GM19438 (cell line): ENCODE measurements at regions not wholly inside any gene's neighbourhood (a gene's known extent, or its start where the extent isn't known, plus 50 kb on each side); places are given as distances from the start of the nearest gene placed in this dataset.

Experiments used
- ATAC-seq: cut with Tn5 transposase; IDR thresholded peaks from one replicate; pipeline ENCODE4 v1.9.1; 2021; ENCODE audit warnings: low read depth; ENCODE audit not compliant: unreplicated experiment

DNA sequence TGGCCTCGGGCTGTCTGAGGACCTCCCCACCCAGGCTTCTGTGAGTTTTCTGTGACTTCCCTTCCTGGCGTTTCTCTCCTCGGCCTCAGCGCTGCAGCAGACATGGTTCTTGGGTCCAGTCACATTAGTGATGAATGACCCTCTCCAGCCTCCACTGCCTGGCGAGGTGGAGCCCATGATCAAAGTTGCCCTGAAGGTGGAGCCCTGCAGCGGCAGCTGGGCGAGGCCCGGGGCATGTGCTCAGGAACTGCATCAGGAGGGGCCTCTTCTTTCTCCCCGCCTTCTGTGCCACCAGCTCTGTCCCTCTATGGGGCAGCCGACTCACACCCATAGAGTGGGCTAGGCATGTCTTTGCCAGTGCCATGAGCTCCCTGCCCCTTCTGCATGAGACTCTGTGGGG, 1079.7 kb downstream of the TBC1D22A start:
- ATAC-seq: no peak

DNA sequence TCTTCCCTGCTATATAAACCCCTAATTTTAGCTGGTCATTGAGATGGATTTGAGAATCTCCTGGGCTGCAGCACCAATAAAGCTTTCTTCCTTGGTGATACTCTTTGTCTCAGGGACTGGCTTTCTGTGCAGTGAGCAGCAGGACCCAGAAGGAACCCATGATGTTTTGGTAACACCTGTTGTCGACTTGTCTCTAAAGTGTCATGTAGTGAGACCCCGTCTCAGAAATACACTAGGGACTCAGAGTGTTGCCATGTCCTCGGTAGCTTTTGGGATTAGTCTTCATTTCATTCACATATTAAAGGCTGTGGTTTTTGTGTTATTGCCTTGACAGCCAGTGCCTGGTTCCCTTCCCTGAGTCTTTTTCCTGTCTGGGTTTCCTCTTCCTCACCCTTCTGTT, 1078.7 kb downstream of the TBC1D22A start:
- ATAC-seq: no peak

GRCh38 chr22:47839595-47840227, 1077.3 kb downstream of the TBC1D22A start:
- ATAC-seq: no peak

DNA sequence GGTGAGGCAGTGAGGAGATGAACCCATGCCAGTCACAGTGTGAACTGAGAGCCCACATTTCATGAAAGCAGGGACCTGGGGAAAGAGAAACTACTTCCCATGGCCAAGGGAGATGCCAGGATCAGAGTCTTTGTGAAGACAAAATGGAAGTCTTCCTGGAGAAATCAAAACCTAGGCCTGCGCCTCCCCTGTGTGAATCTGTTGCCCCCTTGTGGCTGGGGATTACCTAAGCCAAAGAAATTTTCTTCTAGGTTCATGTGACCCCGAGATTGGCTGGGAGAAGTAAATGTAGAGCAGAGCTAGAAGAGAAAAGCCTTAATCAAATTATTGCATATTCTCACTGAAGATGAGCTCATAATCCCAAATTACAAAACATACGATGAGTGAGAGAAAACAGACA, 1075.3 kb downstream of the TBC1D22A start:
- ATAC-seq: no peak

DNA sequence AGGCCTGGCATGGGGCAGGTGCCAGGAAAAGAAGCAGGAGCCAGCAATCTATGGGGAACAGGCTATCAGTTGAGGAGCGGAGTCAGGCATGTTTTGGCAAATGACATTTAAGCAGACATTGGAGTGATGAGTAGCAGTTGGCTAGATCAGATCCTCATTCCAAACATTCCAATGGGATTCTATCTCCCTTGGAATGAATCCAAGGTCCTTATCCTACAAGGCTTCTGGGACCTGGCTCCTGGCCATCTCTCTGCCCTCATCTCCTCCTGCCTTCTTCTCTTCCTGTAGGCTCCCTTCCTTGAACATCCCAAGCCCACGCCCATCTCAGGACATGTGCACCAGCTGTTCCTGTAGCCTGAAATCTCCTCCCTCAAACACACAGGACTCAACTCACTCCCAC, 1074.5 kb downstream of the TBC1D22A start:
- no peak for ATAC-seq

DNA sequence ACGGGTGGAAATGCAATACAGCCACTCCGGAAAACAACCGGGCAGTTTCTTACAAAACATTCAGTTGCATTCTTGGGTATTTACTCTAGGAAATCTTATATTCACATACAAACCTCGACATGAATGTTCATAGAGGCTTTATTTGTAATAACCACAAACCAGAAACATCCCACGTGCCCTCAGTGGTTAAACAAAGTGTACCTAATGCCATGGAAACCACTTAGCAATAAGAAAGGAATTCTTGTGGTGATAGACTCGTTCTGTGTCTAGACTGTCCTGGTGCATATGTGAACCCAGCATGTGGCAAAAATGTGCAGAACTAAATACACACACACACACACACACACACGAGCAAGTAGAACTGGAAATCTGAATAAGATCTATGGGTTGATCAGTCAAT, 1073.3 kb downstream of the TBC1D22A start:
- no peak for ATAC-seq

- ATAC-seq: no peak
Observed at GRCh38 chr22:47826016-47826415, 1063.6 kb downstream of the TBC1D22A start.

GRCh38 chr22:47822422-47822821, 1060.0 kb downstream of the TBC1D22A start:
- ATAC-seq: no peak

DNA sequence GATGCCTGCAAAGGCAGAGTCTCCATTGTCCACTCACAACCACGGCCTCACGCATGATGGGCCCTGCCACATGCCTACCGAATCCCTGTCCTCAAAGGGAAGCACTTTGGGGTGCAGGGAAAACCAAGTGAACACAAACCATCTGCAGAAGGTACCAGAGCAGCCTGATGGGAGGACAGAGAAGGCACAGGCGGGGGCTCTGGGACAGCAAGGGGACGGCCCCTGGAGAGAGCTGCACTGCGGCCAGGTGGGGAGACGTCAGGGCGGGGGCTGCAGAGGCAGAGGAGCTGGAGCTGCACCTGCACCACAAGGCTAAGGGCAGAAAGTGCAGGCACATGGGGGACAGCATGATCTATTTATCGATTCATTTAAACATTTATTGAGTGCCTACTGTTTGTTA, 1056.0 kb downstream of the TBC1D22A start:
- ATAC-seq: no peak

GRCh38 chr22:47817380-47817779, 1054.9 kb downstream of the TBC1D22A start:
- no peak for ATAC-seq

- no peak for ATAC-seq
Observed at GRCh38 chr22:47816863-47817210, 1054.4 kb downstream of the TBC1D22A start.

DNA sequence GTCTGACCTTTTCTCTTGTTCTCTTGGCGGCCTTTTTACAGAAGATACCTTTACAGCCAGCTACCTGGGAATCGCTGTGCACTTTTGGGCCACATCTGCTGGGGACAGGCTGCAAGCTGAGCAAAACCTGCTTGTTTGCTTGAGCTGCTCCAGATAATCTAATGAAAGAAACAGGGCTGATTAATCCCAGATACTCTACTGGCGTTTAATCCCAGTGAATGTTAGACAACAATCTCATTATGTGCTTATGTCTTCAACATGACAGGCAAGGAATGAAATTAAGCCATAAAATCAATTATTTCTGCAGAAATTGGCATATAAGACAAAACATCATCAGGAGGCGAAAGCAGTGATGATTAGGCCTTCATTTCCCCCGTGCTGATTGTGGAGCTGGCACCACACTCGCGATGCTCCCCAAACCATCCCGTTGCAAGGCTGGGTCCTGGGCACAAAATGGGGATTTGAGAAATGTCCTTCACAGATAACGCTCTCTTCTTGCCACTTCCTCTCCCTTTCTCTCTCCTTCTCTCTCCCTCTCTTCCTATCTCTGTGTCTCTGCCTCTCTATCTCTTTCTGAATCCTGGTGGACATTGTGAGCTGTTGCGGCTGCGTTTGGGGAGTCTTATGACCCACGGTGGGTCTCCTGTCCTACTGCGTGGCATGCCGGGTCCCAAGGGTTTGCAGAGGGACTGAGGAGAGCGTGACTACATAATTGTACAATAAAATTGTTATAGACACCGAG, 1053.8 kb downstream of the TBC1D22A start:
- ATAC-seq: no peak

GRCh38 chr22:47814474-47814873, 1052.0 kb downstream of the TBC1D22A start:
- ATAC-seq: no peak

DNA sequence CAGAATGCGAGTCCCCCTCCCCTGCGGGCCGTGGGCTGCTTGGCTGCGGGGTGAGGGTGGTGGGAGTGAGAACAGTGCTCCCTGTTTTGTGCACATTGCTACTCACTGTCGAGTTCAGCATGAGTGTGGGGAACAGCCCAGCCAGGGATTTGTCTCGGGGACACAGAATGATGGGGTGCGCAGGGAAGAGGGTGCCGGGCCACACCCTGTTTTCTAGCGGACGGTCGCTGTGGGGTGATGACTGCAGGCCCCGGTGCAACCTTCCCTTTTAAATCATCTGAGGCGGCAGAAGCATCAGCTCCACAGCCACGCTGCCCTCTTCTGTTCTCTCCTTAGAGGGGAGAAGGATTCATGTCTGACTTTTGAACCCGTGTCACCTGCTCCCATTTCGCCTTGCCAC, 1051.2 kb downstream of the TBC1D22A start:
- no peak for ATAC-seq

- no peak for ATAC-seq
Observed at GRCh38 chr22:47811971-47812370, 1049.5 kb downstream of the TBC1D22A start.

- no peak for ATAC-seq
Observed at GRCh38 chr22:47810505-47811500, 1048.4 kb downstream of the TBC1D22A start.

DNA sequence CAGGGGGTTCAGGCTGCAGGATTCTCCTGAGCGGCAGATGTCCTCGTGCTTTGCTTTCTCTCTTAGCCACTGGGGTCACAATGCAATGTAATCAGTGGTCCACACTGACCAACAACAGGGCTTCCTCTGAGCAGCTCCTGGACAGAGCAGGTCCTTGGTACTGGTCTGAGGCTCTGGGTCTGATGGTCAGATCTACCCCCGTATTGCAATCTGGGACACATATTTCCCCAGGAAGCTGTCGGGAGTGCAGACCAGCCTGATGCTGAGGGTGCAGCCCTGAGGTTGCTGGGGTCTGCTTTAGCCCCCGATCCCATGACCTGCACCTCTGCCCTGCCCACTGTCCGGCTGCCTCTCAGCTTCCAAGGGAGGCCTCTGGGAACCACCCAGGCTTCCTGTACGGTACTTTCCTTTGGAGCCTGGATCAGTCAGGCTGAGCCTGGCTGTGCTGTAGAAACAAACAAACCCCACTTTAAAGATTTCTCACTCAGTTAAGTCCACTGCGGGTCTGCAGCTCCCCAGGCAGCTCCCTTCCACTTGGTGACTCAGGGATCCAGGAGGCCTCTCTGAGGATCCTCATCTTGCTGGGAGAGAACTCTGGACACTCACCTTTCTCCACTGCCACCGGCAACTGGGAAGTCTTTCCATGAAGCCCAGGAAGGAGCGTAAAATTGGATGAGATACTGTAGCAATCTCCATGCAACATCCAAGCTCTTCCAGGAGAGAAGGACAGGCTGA, 1046.6 kb downstream of the TBC1D22A start:
- ATAC-seq: no peak

GRCh38 chr22:47808236-47808635, 1045.8 kb downstream of the TBC1D22A start:
- no peak for ATAC-seq

DNA sequence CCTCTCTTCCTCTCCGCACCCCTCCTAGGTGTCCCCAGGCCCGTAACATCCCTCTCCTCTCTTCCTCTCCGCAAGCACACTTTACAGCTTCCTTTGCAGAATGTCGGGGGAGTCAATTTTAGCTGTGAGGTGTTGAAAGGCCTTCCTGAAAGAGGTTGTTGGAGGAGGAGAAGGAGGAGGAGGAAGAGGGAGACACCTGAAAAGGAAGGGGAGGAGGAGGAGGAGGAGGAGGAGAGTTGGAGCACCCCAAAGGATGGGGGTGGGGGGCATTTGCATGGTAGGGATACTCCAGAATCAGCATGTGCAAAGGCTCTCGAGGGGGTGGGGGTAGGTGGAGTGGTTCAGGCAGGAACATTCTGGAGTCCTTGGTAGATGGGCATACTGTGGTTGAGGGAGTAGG, 1045.1 kb downstream of the TBC1D22A start:
- no peak for ATAC-seq

GRCh38 chr22:47806894-47807293, 1044.4 kb downstream of the TBC1D22A start:
- ATAC-seq: no peak
